ENCODE measurements at regions not wholly inside any gene's neighbourhood (a gene's known extent, or its start where the extent isn't known, plus 50 kb on each side); places are given as distances from the start of the nearest gene placed in this dataset.

DNA sequence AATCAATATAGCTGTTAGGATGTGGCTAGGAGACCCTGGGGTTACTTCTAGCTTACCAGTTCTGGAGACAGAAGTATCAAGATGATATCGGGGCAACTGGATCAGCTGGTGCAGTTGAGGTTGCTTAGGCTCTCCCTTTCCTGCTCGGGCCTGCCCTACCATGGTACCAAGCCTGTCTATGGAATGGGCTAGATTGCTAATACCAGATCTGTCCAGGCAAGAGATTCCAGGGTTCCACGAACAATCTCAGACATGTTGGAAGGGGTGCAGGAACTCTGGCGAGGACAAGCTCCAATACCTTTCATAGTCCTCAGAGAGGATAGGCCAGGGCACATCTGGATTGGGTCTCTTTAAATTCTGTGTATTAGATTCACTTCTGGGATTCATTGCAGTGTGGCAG is 53.8 kb downstream of the ADM start:
- intact Hi-C loops (cut with DNase I) = no loop called here
- no peak overlapping the region for H3K4me3 ChIP-seq
- no peak overlapping the region for H3K27ac ChIP-seq
- peaks cover 0 to 5% (median 0%) of the 10 kb centered on the region in 11 donors for H3K9me3 ChIP-seq
- H3K4me1 ChIP-seq = peaks cover 0 to 10% (median 0%) of the 10 kb centered on the region in 9 donors
- 96 to 98% methylated on average over 4 of the region's 4 CpGs for WGBS, 2 donors
- DNase-seq = no peak
- H3K27me3 ChIP-seq = no peaks in the 10 kb centered on the region
- TF ChIP-seq, protein P1, sequence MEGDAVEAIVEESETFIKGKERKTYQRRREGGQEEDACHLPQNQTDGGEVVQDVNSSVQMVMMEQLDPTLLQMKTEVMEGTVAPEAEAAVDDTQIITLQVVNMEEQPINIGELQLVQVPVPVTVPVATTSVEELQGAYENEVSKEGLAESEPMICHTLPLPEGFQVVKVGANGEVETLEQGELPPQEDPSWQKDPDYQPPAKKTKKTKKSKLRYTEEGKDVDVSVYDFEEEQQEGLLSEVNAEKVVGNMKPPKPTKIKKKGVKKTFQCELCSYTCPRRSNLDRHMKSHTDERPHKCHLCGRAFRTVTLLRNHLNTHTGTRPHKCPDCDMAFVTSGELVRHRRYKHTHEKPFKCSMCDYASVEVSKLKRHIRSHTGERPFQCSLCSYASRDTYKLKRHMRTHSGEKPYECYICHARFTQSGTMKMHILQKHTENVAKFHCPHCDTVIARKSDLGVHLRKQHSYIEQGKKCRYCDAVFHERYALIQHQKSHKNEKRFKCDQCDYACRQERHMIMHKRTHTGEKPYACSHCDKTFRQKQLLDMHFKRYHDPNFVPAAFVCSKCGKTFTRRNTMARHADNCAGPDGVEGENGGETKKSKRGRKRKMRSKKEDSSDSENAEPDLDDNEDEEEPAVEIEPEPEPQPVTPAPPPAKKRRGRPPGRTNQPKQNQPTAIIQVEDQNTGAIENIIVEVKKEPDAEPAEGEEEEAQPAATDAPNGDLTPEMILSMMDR (IDR thresholded peaks at IDR 0.05) = no peak
- no peak for ATAC-seq
- no peaks in the 10 kb centered on the region for H3K36me3 ChIP-seq

DNA sequence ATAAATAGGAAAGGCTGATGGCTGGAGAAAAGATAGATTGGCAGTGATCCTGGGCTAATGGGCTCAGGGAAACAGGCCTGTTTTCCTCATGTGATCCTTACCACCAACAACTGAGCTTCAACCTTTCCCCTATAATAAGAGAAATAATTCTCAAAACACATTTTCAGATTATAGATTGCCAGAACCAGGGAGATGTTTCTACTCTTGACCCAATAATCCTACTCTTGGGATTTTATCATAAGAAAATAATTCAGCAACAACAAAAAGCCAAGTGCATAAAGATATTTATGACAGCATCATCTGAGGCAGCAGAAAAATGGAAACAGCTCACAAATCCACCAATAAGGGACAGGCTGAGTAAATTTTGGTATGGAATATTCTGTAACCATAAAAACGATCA is 54.3 kb downstream of the ADM start:
- Histone ChIP-seq H3K27ac (no peak overlapping the region), H3K4me3 (no peak overlapping the region), H3K36me3 (no peaks in the 10 kb centered on the region), H3K4me1 (peaks cover 0 to 5% (median 0%) of the 10 kb centered on the region in 9 donors), H3K27me3 (no peaks in the 10 kb centered on the region), H3K9me3 (peaks cover 0 to 5% (median 0%) of the 10 kb centered on the region in 11 donors)
- TF ChIP-seq, protein P1 (IDR thresholded peaks at IDR 0.05) = no peak
- 93 to 95% methylated on average over 1 of the region's 1 CpG for WGBS, 2 donors
- no peak for DNase-seq
- intact Hi-C loops (cut with DNase I) = no loop called here
- ATAC-seq = no peak

DNA sequence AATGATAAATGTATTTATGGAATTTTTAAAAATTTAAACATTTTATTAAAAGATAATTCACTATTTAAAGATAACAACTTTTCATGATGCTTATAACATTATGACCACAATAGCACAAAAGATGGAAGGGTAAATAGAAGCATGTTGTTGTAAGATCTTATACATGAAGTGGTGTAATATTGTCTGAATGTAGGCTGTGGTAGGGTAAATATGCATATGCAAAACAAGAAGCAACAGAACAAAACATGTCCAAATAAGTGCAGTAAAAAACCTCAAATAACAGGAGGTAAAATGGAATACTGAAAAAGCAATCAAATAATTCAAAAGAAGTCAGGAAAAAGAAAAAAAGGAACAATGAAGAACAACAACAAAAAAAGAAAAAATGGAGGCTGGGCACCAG is 56.0 kb downstream of the ADM start:
- Histone ChIP-seq H3K36me3 (no peaks in the 10 kb centered on the region), H3K27ac (no peak overlapping the region), H3K4me3 (no peak overlapping the region), H3K4me1 (no peaks in the 10 kb centered on the region), H3K27me3 (no peaks in the 10 kb centered on the region), H3K9me3 (peaks cover 0 to 5% (median 0%) of the 10 kb centered on the region in 11 donors)
- DNase-seq = no peak
- TF ChIP-seq, protein P1 (IDR thresholded peaks at IDR 0.05) = no peak
- no peak for ATAC-seq
- intact Hi-C loops (cut with DNase I) = loop anchor here in 1 of 10 donors (10.0 kb wide), 2 partner anchors 56 to 156 kb away; partner anchors contain the start of gene ADM

DNA sequence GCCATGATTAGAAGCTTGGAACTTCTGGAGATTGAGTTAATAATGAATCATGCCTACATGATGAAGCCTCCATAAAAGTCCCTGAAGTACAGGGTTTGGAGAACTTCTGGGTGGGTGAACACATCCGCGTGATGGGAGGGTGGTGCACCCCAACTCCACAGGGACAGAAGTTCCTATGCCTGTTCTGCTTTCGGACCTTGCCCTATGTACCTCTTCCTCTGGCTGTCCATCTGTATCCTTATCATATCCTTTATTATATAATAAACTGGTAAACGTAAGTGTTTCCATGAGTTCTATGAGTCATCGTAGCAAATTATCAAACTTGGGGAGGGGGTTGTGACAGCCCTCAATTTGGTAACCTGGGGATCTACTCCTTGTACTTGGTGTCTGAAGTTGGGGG is 60.2 kb downstream of the ADM start:
- H3K27ac ChIP-seq = no peak overlapping the region
- no peaks in the 10 kb centered on the region for H3K27me3 ChIP-seq
- DNase-seq (no peak), ATAC-seq (no peak)
- H3K36me3 ChIP-seq = no peaks in the 10 kb centered on the region
- no peak overlapping the region for H3K4me3 ChIP-seq
- peaks cover 0 to 11% (median 10%) of the 10 kb centered on the region in 9 donors for H3K4me1 ChIP-seq
- TF ChIP-seq, protein P1 (IDR thresholded peaks at IDR 0.05) = no peak
- intact Hi-C loops (cut with DNase I) = loop anchor here in 6 of 10 donors (5.0 to 10.0 kb wide), 5 partner anchors 58 to 608 kb away; partner anchors contain the start of gene ADM (in 4 of the 6)
- WGBS, 2 donors = 86 to 88% methylated on average over 5 of the region's 5 CpGs
- peaks cover 0 to 2% (median 0%) of the 10 kb centered on the region in 11 donors for H3K9me3 ChIP-seq
